Esophagus squamous epithelium (tissue), 5 donors: ENCODE measurements at regions not wholly inside any gene's neighbourhood (a gene's known extent, or its start where the extent isn't known, plus 50 kb on each side); places are given as distances from the start of the nearest gene placed in this dataset.

Experiments
- DNase-seq: peaks from one replicate; lab custom pipeline; 2025; lab: John Stamatoyannopoulos, UW
- H3K27ac ChIP-seq, 4 donors: fragments of 200-600 bp; sonication (generic); one replicate each; pipeline ENCODE4 v1.5.1; 2016 to 2019; ENCODE audit warnings: mild to moderate bottlenecking in 1 of 4
- H3K27me3 ChIP-seq, 4 donors: fragments of 200-600 bp; sonication (generic); 1 replicate in 3 of 4; 2 replicates in 1 of 4; pipeline versions ENCODE4 v1.5.1 to v1.6.0; 2017 to 2021; ENCODE audit warnings: antibody characterized with exemption in 1 of 4
- H3K36me3 ChIP-seq, 3 donors: fragments of 200-600 bp; sonication (generic); one replicate each; pipeline ENCODE4 v1.5.1; 2016 to 2019
- H3K4me1 ChIP-seq, 3 donors: fragments of 200-600 bp; sonication (generic); one replicate each; pipeline ENCODE4 v1.5.1; 2017 to 2019
- H3K4me3 ChIP-seq, 4 donors: fragments of 200-600 bp; sonication (generic); 1 replicate in 3 of 4; 2 replicates in 1 of 4; pipeline ENCODE4 v1.5.1; 2016 to 2019; ENCODE audit warnings: mild to moderate bottlenecking in 2 of 4, moderate library complexity in 1 of 4
- H3K9me3 ChIP-seq, 3 donors: fragments of 200-600 bp; sonication (generic); one replicate each; pipeline ENCODE4 v1.5.1; 2016 to 2019
- POLR2A ChIP-seq, 4 donors: fragments of 450-650 bp; IDR thresholded peaks; one replicate each; pipeline ENCODE4 v1.6.1; 2017; ENCODE audit warnings: antibody characterized with exemption in 4 of 4, mild to moderate bottlenecking in 4 of 4, moderate library complexity in 3 of 4
- WGBS, 2 donors: methylation state at CpG; one replicate each; pipeline ENCODE4 v1.1.5; 2018; 5-methylcytosine and 5-hydroxymethylcytosine counted together
- intact Hi-C: fragments of 100-400 bp; cut with DNase I; formaldehyde crosslinking; loops from one replicate; pipeline ENCODE4 v1.15.0; 2022
- TF ChIP-seq, protein P1 (sequence below), 6 experiments: fragments of 450-650 bp in 4 of 6; fragments of 200-600 bp in 2 of 6; sonication (generic) in 2 of 6; IDR thresholded peaks; one replicate each; pipeline ENCODE4 v1.5.1; 2016 to 2019; ENCODE audit warnings: antibody characterized with exemption in 6 of 6, mild to moderate bottlenecking in 4 of 6, moderate library complexity in 4 of 6
- donor health status: DM: yes; HTN: yes; CAD: no.

DNA sequence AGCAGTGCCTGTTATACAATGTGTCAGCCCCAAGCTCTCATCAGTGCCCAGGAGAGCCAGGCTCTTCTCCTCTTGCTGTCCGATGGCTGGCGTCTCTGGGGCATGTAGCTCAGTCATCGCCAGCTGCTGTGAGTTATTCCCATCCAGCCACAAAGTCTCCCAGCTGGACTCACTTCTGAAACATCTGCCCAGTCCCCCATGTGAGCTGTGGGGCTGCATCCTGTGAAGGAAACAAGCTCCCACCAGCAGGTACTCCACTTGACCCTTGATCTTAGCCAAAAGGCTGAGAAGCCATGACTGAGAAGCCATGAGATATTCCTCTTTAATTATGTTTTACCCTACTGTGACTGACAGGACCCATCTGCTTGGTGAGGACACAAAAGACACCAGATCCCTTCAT lies 212.7 kb upstream of the IGFBP3 start:
- WGBS, 2 donors = 93 to 100% methylated on average over 2 to 3 of the region's 3 CpGs
- no peaks in the 10 kb centered on the region for H3K27me3 ChIP-seq
- intact Hi-C loops = no loop called here
- no peak for TF ChIP-seq POLR2A (IDR thresholded peaks at IDR 0.05)
- TF ChIP-seq, protein P1, sequence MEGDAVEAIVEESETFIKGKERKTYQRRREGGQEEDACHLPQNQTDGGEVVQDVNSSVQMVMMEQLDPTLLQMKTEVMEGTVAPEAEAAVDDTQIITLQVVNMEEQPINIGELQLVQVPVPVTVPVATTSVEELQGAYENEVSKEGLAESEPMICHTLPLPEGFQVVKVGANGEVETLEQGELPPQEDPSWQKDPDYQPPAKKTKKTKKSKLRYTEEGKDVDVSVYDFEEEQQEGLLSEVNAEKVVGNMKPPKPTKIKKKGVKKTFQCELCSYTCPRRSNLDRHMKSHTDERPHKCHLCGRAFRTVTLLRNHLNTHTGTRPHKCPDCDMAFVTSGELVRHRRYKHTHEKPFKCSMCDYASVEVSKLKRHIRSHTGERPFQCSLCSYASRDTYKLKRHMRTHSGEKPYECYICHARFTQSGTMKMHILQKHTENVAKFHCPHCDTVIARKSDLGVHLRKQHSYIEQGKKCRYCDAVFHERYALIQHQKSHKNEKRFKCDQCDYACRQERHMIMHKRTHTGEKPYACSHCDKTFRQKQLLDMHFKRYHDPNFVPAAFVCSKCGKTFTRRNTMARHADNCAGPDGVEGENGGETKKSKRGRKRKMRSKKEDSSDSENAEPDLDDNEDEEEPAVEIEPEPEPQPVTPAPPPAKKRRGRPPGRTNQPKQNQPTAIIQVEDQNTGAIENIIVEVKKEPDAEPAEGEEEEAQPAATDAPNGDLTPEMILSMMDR (IDR thresholded peaks at IDR 0.05) = no peak
- no peak for DNase-seq
- no peaks in the 10 kb centered on the region for H3K36me3 ChIP-seq
- no peak overlapping the region for H3K4me3 ChIP-seq
- no peaks in the 10 kb centered on the region for H3K4me1 ChIP-seq
- no peaks in the 10 kb centered on the region for H3K9me3 ChIP-seq
- H3K27ac ChIP-seq = no peak overlapping the region

DNA sequence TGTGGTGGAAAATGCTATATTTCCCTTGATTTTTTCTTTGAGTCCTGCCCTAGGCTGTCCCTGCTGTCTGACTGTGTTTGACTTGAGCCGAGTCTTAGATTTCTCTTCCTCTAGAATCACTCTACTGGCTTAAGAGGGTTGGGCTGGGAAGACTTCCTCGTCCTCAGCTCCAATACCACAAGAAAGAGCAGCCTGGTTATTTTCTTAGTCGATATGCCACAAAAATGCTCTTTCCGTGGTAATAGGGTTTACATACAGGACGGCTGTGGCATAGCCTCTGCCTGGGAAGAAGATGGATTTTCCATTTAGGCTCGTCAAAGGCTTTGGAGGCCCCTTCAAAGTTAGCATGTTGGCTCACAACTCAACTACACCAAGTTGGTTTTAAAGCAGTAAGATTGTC lies 212.0 kb upstream of the IGFBP3 start:
- H3K27ac ChIP-seq = no peak overlapping the region
- DNase-seq = no peak
- TF ChIP-seq POLR2A (IDR thresholded peaks at IDR 0.05) = no peak
- TF ChIP-seq, protein P1 (IDR thresholded peaks at IDR 0.05) = no peak
- intact Hi-C loops = no loop called here
- no peaks in the 10 kb centered on the region for H3K9me3 ChIP-seq
- no peaks in the 10 kb centered on the region for H3K27me3 ChIP-seq
- H3K4me3 ChIP-seq = no peak overlapping the region
- WGBS, 2 donors = 72 to 74% methylated on average over 6 of the region's 6 CpGs
- H3K36me3 ChIP-seq = no peaks in the 10 kb centered on the region
- H3K4me1 ChIP-seq = no peaks in the 10 kb centered on the region

DNA sequence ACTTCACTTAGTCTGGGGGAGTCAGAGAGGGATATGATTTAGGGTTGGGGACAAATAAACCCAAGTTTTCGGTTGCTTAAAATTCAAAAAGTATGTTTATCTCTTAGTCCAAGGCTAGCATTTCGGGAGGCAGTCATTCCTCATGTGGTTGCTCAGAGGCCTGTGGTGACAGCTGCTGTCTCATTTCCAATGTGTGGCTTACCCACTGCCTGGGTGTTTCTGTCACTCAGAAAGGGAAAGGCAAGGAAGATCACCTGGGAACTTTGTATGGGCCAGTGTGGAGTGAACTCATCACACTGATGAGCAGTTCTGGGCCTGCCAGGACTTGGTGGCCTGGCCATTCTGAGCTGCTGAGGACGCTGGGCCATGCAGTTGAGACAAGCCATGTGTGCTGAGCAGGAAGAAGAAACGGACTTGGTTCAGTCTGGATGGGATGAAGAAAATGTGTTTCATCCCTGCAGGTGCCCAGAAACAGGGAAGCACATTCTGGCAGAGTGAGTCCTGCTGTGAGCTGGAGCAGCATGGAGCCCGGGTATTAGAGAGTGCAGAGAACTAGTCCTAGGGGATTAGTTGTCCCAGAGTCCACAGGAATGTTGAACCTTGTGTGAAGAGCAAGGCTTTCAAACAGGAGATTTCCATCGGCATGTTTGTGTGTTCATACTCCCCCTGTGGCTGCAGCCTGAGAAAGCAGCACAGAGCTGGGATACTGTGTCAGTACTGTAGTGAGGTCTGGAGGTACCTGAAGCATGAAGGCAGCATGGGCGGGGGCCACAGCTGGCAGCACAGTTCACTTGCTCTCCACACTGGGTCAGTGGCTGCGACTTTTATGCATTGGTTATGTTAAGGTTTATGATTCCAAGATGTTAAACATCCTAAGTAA lies 211.1 kb upstream of the IGFBP3 start:
- 51 to 64% methylated on average over 7 to 8 of the region's 8 CpGs for WGBS, 2 donors
- TF ChIP-seq POLR2A (IDR thresholded peaks at IDR 0.05) = no peak
- intact Hi-C loops = no loop called here
- Histone ChIP-seq H3K27me3 (no peaks in the 10 kb centered on the region), H3K36me3 (no peaks in the 10 kb centered on the region), H3K9me3 (no peaks in the 10 kb centered on the region), H3K4me1 (no peaks in the 10 kb centered on the region), H3K27ac (no peak overlapping the region), H3K4me3 (no peak overlapping the region)
- DNase-seq = no peak

DNA sequence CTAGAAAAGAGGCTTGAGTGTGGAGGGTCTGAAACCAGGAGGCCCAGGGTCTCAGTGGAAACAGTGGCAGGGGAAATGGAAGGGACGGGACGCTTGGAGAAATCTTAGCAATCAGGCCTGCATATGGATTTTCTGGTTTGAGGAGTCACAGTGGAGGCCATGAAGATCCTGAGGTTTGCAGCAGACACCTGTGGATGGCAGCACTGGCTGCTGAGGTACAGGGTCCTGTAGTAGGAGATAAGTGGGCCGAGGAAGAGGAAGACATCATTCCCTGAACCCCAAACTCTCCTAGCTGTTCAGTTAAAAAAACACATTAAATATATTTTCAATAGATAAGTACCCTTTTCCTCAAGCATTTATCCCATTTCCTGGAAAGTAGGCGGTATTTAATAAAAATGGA lies 208.8 kb upstream of the IGFBP3 start:
- Histone ChIP-seq H3K9me3 (no peaks in the 10 kb centered on the region), H3K27ac (no peak overlapping the region), H3K4me1 (no peaks in the 10 kb centered on the region), H3K4me3 (no peak overlapping the region), H3K36me3 (no peaks in the 10 kb centered on the region), H3K27me3 (no peaks in the 10 kb centered on the region)
- whole genome bisulfite sequencing, 2 donors = 75 to 85% methylated on average over 4 of the region's 4 CpGs
- intact Hi-C loops = no loop called here
- no peak for DNase-seq
- TF ChIP-seq, protein P1 (IDR thresholded peaks at IDR 0.05) = no peak
- TF ChIP-seq POLR2A (IDR thresholded peaks at IDR 0.05) = no peak

DNA sequence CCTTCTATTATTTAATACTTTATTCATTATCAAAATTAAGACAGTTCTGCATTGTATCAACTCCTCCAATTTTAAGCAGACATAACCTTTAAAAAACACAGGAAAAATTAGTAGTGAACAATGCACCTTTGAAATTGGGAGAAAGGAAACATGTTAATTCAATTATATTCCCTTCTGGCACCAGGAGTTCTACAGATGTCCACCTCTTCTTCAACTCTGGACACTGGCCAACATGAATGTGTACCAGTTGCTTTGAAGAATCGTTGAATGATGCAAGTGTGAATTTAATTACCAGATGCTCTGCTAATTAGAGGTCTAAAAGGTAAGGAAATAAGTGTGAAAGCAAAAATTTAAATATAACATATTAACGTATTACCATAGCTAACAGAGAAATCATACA lies 206.7 kb upstream of the IGFBP3 start:
- no peak for TF ChIP-seq POLR2A (IDR thresholded peaks at IDR 0.05)
- TF ChIP-seq, protein P1 (IDR thresholded peaks at IDR 0.05) = no peak
- Histone ChIP-seq H3K4me1 (no peaks in the 10 kb centered on the region), H3K36me3 (no peaks in the 10 kb centered on the region), H3K27ac (no peak overlapping the region), H3K27me3 (no peaks in the 10 kb centered on the region), H3K9me3 (no peaks in the 10 kb centered on the region), H3K4me3 (no peak overlapping the region)
- intact Hi-C loops = no loop called here
- DNase-seq = no peak
- 53 to 54% methylated on average over 2 of the region's 2 CpGs for WGBS, 2 donors
